ENCODE measurements at regions not wholly inside any gene's neighbourhood (a gene's known extent, or its start where the extent isn't known, plus 50 kb on each side); places are given as distances from the start of the nearest gene placed in this dataset.
"Not testable (repeated sequence)": the region's sequence is repeated elsewhere in the genome, so short reads cannot be mapped to it uniquely, and the experiment has no call there.

GRCh38 chr12:131440209-131441059 lies 270.5 kb upstream of the SFSWAP start:
- not testable (repeated sequence) for H3K27me3 ChIP-seq (ENCODE audit: insufficient read depth, poor library complexity, severe bottlenecking); DNase-seq (ENCODE audit: low read depth in 1 of 2, low spot score in 1 of 2); H3K27ac ChIP-seq (replicated peaks); H3K4me3 ChIP-seq (replicated peaks; ENCODE audit: insufficient read depth, low read length)

GRCh38 chr12:131441060-131441396 lies 269.9 kb upstream of the SFSWAP start:
- Histone ChIP-seq H3K27me3 (ENCODE audit: insufficient read depth, poor library complexity, severe bottlenecking) (no peaks in the 10 kb centered on the region), H3K4me3 (replicated peaks; ENCODE audit: insufficient read depth, low read length) (no peak overlapping the region), H3K27ac (replicated peaks) (no peak overlapping the region)
- TF ChIP-seq REST (IDR thresholded peaks at IDR 0.05; ENCODE audit: insufficient replicate concordance, low read depth): no peak
- TF ChIP-seq CTCF (IDR thresholded peaks at IDR 0.05; ENCODE audit: insufficient read depth, low read length): no peak
- no peak for TF ChIP-seq SPI1 (IDR thresholded peaks at IDR 0.05; ENCODE audit: borderline replicate concordance, low read depth)
- no peak for TF ChIP-seq POLR2AphosphoS5 (IDR thresholded peaks at IDR 0.05; ENCODE audit: low read depth)
- no peak for TF ChIP-seq GABPA (IDR thresholded peaks at IDR 0.05; ENCODE audit: low read depth)
- no peak for DNase-seq (ENCODE audit: low read depth in 1 of 2, low spot score in 1 of 2)

- Histone ChIP-seq H3K4me3 (replicated peaks; ENCODE audit: insufficient read depth, low read length) (no peak overlapping the region), H3K27ac (replicated peaks) (no peak overlapping the region), H3K27me3 (ENCODE audit: insufficient read depth, poor library complexity, severe bottlenecking) (no peaks in the 10 kb centered on the region)
- no peak for DNase-seq (ENCODE audit: low read depth in 1 of 2, low spot score in 1 of 2)
- TF ChIP-seq CTCF (IDR thresholded peaks at IDR 0.05; ENCODE audit: insufficient read depth, low read length) (no peak), POLR2AphosphoS5 (IDR thresholded peaks at IDR 0.05; ENCODE audit: low read depth) (no peak)
Measured at GRCh38 chr12:131441638-131442336, 269.1 kb upstream of the SFSWAP start.

GRCh38 chr12:131442337-131442918 lies 268.5 kb upstream of the SFSWAP start:
- H3K27me3 ChIP-seq (ENCODE audit: insufficient read depth, poor library complexity, severe bottlenecking): no peaks in the 10 kb centered on the region
- H3K4me3 ChIP-seq (replicated peaks; ENCODE audit: insufficient read depth, low read length): no peak overlapping the region
- no peak for DNase-seq (ENCODE audit: low read depth in 1 of 2, low spot score in 1 of 2)
- no peak overlapping the region for H3K27ac ChIP-seq (replicated peaks)
- TF ChIP-seq POLR2AphosphoS5 (IDR thresholded peaks at IDR 0.05; ENCODE audit: low read depth) (no peak), GABPA (IDR thresholded peaks at IDR 0.05; ENCODE audit: low read depth) (no peak), CTCF (IDR thresholded peaks at IDR 0.05; ENCODE audit: insufficient read depth, low read length) (no peak), SPI1 (IDR thresholded peaks at IDR 0.05; ENCODE audit: borderline replicate concordance, low read depth) (no peak), REST (IDR thresholded peaks at IDR 0.05; ENCODE audit: insufficient replicate concordance, low read depth) (no peak)
